ENCODE measurements at regions not wholly inside any gene's neighbourhood (a gene's known extent, or its start where the extent isn't known, plus 50 kb on each side); places are given as distances from the start of the nearest gene placed in this dataset.

- Histone ChIP-seq H3K9me3 (ENCODE audit: low read length) (no peaks in the 10 kb centered on the region), H2AFZ (ENCODE audit: low read depth, low read length) (no peak overlapping the region), H3K9me2 (ENCODE audit: insufficient read depth, low read length) (no peaks in the 10 kb centered on the region), H3K27ac (ENCODE audit: low read length) (no peak overlapping the region), H3K79me2 (replicated peaks; ENCODE audit: insufficient read depth, low read length) (no peaks in the 10 kb centered on the region), H3F3A (ENCODE audit: insufficient read depth, low read length, poor library complexity, severe bottlenecking) (no peaks in the 10 kb centered on the region), H3K4me2 (ENCODE audit: low read length) (no peak overlapping the region), H3K36me3 (ENCODE audit: insufficient read depth, low read length) (no peaks in the 10 kb centered on the region), H3K9ac (ENCODE audit: low read length) (no peak overlapping the region), H3K4me3 (ENCODE audit: low read length) (no peak overlapping the region), H3K27me3 (ENCODE audit: insufficient read depth, low read depth, low read length) (no peaks in the 10 kb centered on the region), H4K20me1 (ENCODE audit: insufficient read depth) (no peaks in the 10 kb centered on the region)
- TF ChIP-seq CTCF (IDR thresholded peaks at IDR 0.05; ENCODE audit: poor library complexity, severe bottlenecking) (no peak), POLR2AphosphoS5 (IDR thresholded peaks at IDR 0.05) (no peak), EZH2 (IDR thresholded peaks at IDR 0.05; ENCODE audit: borderline replicate concordance, insufficient read depth, low read length, poor library complexity, severe bottlenecking) (no peak), SMC3 (conservative IDR thresholded peaks at IDR 0.05; ENCODE audit: poor library complexity) (no peak), RAD21 (conservative IDR thresholded peaks at IDR 0.05) (no peak), EP300 (conservative IDR thresholded peaks at IDR 0.05; ENCODE audit: poor library complexity, severe bottlenecking) (no peak), MXI1 (conservative IDR thresholded peaks at IDR 0.05; ENCODE audit: poor library complexity, severe bottlenecking) (no peak), TAF1 (IDR thresholded peaks at IDR 0.05; ENCODE audit: low read depth) (no peak), REST (IDR thresholded peaks at IDR 0.05; ENCODE audit: borderline replicate concordance) (no peak)
These were observed 352.0 kb downstream of the FLRT2 start for GRCh38 chr14:85881935-85882334.

GRCh38 chr14:85878874-85879273 lies 348.9 kb downstream of the FLRT2 start:
- Histone ChIP-seq H3K4me2 (ENCODE audit: low read length) (no peak overlapping the region), H3F3A (ENCODE audit: insufficient read depth, low read length, poor library complexity, severe bottlenecking) (no peaks in the 10 kb centered on the region), H3K4me3 (ENCODE audit: low read length) (no peak overlapping the region), H3K9ac (ENCODE audit: low read length) (no peak overlapping the region), H4K20me1 (ENCODE audit: insufficient read depth) (no peaks in the 10 kb centered on the region), H3K27me3 (ENCODE audit: insufficient read depth, low read depth, low read length) (no peaks in the 10 kb centered on the region), H3K36me3 (ENCODE audit: insufficient read depth, low read length) (no peaks in the 10 kb centered on the region), H3K9me3 (ENCODE audit: low read length) (no peaks in the 10 kb centered on the region), H3K27ac (ENCODE audit: low read length) (no peak overlapping the region), H3K9me2 (ENCODE audit: insufficient read depth, low read length) (no peaks in the 10 kb centered on the region), H2AFZ (ENCODE audit: low read depth, low read length) (no peak overlapping the region), H3K79me2 (replicated peaks; ENCODE audit: insufficient read depth, low read length) (no peaks in the 10 kb centered on the region)
- no peak for TF ChIP-seq SMC3 (conservative IDR thresholded peaks at IDR 0.05; ENCODE audit: poor library complexity)
- TF ChIP-seq TAF1 (IDR thresholded peaks at IDR 0.05; ENCODE audit: low read depth), result no peak
- no peak for TF ChIP-seq EP300 (conservative IDR thresholded peaks at IDR 0.05; ENCODE audit: poor library complexity, severe bottlenecking)
- TF ChIP-seq POLR2AphosphoS5 (IDR thresholded peaks at IDR 0.05), result no peak
- TF ChIP-seq REST (IDR thresholded peaks at IDR 0.05; ENCODE audit: borderline replicate concordance), result no peak
- no peak for TF ChIP-seq RAD21 (conservative IDR thresholded peaks at IDR 0.05)
- no peak for TF ChIP-seq MXI1 (conservative IDR thresholded peaks at IDR 0.05; ENCODE audit: poor library complexity, severe bottlenecking)
- TF ChIP-seq EZH2 (IDR thresholded peaks at IDR 0.05; ENCODE audit: borderline replicate concordance, insufficient read depth, low read length, poor library complexity, severe bottlenecking), result no peak
- TF ChIP-seq CTCF (IDR thresholded peaks at IDR 0.05; ENCODE audit: poor library complexity, severe bottlenecking), result no peak
